Stimulated activated CD4-positive, alpha-beta T cell treated with anti-CD3 and anti-CD28 coated beads, Interleukin-12 subunit alpha, Interleukin-12 subunit beta, amount 100 ng/mL, for 4 hours (primary cell): ENCODE measurements at regions not wholly inside any gene's neighbourhood (a gene's known extent, or its start where the extent isn't known, plus 50 kb on each side); places are given as distances from the start of the nearest gene placed in this dataset.
"Not testable (repeated sequence)": the region's sequence is repeated elsewhere in the genome, so short reads cannot be mapped to it uniquely, and the experiment has no call there.

Experiments used
- DNase-seq: peaks from one replicate; pipeline ENCODE4 v3.0.0-alpha.2; 2020

DNA sequence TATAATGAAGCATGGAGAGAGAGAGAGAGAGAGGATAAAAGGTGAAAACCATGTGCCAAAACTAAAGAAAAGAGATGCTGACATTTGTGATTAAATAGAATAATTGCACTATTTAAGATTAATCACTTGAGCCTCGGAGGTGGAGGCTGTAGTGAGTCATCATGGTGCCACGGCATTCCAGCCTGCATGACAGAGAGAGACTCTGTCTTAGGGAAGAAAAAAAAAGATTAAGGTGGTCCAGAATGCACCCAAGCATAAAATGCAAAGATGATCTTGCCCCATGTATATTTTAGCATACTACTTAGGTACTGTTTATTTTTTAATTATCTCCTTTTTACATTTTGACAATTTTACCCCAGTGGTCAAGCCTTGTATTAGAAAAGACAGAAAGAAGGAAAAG, 742.5 kb downstream of the SPATA31A1 start:
- DNase-seq = not testable (repeated sequence)

DNA sequence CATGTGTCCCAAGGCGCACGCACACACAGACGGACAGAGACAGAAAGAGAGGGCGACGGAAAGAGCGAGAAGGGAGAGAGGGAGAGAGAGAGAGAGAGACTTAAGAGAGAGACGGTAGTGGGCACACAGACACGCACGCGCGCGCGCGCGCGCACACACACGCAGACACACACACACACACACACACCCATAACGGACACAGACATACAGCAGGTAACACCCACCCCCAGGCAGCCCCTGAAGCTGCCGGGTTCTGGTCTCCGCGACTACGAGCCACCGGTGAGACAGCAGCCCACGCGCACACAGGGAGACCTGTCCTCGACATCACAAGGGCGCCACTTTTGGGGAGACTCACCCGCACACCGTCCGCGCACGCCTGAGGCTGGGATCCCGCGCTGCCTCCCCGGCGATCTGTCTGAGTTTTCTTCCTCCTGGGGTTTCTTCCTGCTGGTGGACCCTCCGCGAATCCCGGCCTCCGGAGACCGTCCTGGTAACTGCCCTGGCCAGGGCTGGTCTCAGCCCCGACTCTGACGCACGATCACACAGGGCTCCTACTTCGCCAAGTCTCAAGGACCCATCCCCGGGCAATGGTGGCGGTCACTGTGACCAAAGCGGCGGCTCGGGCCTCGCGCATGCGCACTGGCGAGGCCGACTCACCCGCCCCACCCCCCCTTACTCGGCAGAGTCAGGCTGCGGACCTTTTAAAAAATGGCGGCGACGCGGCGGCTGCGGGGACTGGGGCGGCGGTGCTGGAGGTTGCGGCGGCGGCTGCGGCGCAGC, 750.7 kb downstream of the SPATA31A1 start:
- DNase-seq = peak; percentile 11

DNA sequence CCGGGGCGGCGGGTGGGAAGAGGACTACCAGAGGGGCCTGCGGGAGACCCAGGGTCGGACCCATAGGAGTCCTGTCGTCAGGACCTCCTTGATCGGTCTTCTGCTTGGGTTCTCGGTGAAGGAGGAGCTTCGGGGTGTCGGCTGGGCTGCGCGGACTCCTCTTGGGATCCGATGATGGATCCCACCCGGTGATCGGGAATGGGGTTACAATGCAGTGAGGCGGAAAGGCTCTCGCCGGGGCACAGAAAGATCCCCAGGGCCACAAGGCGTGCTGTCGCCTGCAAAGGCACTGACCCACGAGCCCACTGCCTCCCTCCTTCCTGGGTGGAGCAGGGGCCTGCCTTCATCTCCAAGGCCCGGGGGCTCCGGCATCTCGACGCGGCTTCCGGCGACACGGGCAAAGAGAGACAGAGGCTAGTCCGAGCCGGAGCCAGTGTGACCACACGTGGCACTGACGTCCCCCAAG, 751.3 kb downstream of the SPATA31A1 start:
- DNase-seq = not testable (repeated sequence)

GRCh38 chr9:40107251-40107650, 751.8 kb downstream of the SPATA31A1 start:
- DNase-seq = not testable (repeated sequence)

GRCh38 chr9:40108465-40108864, 753.0 kb downstream of the SPATA31A1 start:
- not testable (repeated sequence) for DNase-seq

- not testable (repeated sequence) for DNase-seq
Observed at GRCh38 chr9:40110751-40111150, 755.3 kb downstream of the SPATA31A1 start.

DNA sequence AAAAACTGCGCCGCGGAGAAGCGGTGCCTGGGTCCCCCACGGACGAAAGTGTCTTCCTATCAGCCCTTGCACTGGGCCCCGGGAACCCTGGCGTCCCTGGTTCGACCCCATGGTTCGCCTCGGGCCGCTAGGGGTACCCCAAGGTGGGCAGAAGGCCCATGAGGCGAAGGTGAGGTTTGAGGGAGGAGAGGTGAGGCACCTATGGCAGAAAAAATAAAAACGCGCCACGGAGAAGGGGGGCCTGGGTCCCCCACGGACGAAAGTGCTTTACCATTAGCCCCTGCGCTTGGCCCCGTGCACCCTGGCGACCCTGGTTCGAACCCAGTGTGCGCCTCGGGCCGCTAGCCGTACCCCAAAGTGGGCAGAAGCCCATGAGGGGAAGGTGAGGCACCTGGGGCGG, 756.1 kb downstream of the SPATA31A1 start:
- not testable (repeated sequence) for DNase-seq

- DNase-seq = not testable (repeated sequence)
Observed at GRCh38 chr9:40130598-40130997, 775.1 kb downstream of the SPATA31A1 start.

DNA sequence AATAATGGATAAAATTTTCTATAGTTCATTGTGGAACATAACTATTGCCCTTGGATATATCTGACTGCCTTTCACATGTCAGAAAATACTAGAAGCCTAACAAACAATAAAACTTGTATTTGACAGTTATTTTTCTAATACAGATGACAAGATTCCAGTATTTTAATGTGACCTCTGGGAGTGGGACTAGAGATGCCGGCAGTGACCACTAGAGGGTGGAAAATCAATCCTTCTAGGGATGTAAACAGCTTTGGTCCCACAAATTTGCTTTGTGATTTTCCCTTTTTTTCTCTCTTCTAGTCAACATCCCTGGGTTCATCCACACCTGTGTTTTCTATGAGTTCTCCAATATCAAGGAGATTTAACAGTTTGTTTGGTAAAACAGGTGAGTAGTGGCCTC, 813.7 kb downstream of the SPATA31A1 start:
- DNase-seq = not testable (repeated sequence)

GRCh38 chr9:40173316-40173715, 817.8 kb downstream of the SPATA31A1 start:
- not testable (repeated sequence) for DNase-seq

- DNase-seq = not testable (repeated sequence)
Observed at GRCh38 chr9:40174035-40174434, 818.6 kb downstream of the SPATA31A1 start.

DNA sequence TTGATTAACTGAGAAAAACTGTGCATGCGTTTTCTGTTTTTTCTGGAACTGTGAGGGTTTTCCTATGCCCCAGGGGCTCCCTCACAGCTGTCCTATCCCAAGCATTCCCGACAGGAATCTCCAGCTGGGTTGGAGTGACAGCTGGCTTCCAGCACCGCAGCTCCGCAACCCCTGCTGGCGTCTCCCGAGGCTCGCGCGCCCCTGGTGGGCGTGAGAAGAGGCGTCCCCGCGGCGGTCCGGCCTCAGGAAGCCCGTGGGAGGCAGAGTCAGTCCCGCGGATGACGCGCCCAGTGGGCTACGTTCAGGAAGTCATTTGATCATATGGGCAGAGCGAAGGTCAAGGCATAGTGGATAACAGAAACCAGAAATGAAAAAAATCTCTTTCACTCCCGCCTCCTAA, 821.9 kb downstream of the SPATA31A1 start:
- not testable (repeated sequence) for DNase-seq

DNA sequence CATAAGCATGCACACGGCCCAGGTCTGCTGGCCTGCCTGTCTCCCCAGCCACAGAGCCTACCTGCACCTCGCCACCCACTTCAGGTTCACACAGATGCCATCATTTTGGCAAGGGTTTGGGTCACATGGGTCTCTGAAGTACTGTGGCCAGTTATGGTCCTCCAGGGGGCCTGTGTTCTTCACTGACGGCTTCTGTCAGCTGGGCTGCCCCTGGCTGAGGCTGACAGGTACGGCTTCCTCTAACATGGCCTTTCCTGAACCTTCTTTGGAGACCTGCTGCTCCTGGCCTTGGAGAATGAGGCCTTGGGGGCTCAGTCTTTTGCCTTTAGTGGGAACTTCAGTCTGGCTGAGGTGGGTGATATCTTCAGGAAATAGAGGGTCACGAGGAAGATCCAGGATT, 835.9 kb downstream of the SPATA31A1 start:
- not testable (repeated sequence) for DNase-seq

GRCh38 chr9:40192162-40192561, 836.7 kb downstream of the SPATA31A1 start:
- not testable (repeated sequence) for DNase-seq

GRCh38 chr9:40196165-40196714, 840.8 kb downstream of the SPATA31A1 start:
- DNase-seq = not testable (repeated sequence)

DNA sequence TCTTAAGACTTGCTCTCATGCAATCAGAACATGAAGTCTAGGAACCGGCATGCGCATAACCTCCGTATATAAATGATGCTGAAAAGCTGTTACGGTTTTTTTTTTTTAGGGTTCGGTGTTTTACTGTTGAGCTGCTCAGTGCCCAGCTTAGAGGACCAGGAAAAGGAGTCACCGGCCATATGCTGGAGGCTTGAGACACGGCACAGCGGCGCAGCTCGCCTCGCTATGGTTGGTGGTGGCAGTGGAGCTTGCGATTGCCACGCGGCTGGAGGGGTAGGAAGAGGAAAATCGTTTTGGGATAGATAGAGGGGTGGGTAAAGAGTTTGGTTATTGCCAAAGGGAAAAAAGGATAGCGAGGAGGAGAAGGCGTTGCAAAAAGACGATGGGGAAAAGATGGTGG, 841.3 kb downstream of the SPATA31A1 start:
- DNase-seq = not testable (repeated sequence)

- DNase-seq = not testable (repeated sequence)
Observed at GRCh38 chr9:40221596-40222233, 866.2 kb downstream of the SPATA31A1 start.

- DNase-seq = not testable (repeated sequence)
Observed at GRCh38 chr9:40222617-40223200, 867.2 kb downstream of the SPATA31A1 start.

DNA sequence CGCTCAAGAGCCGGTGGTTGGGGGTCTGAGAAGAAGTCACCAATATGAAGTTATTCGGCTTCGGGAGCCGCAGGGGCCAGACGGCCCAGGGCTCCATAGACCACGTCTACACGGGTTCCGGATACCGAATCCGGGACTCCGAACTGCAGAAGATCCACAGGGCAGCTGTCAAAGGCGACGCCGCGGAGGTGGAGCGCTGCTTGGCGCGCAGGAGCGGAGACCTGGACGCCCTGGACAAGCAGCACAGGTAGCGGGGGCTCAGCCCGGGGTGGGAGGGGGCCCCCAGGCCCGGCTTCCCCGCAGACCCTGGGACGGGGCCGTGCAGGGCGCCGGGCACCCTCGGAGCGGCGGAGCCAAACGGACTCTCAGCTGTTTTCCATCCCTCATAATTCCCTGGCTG, 867.9 kb downstream of the SPATA31A1 start:
- DNase-seq = peak; percentile 0
